ENCODE measurements at regions not wholly inside any gene's neighbourhood (a gene's known extent, or its start where the extent isn't known, plus 50 kb on each side); places are given as distances from the start of the nearest gene placed in this dataset.
A peak's percentile ranks its signal among the peaks of the same experiment; 100 is the strongest.

- no peak for TF ChIP-seq CTCF (conservative IDR thresholded peaks at IDR 0.05; ENCODE audit: control insufficient read depth, insufficient read depth, low read depth, low read length)
- H3K4me3 ChIP-seq (ENCODE audit: control insufficient read depth, low read depth, low read length), result no peak overlapping the region
- peak; percentile 36 for DNase-seq (ENCODE audit: low read depth)
These were observed 77.5 kb upstream of the NPVF start for GRCh38 chr7:25305831-25306230.

- TF ChIP-seq CTCF (conservative IDR thresholded peaks at IDR 0.05; ENCODE audit: control insufficient read depth, insufficient read depth, low read depth, low read length), result no peak
- no peak overlapping the region for H3K4me3 ChIP-seq (ENCODE audit: control insufficient read depth, low read depth, low read length)
- no peak for DNase-seq (ENCODE audit: low read depth)
These were observed 79.3 kb upstream of the NPVF start for GRCh38 chr7:25307624-25308023.

GRCh38 chr7:25308246-25308645 lies 80.0 kb upstream of the NPVF start:
- no peak overlapping the region for H3K4me3 ChIP-seq (ENCODE audit: control insufficient read depth, low read depth, low read length)
- no peak for TF ChIP-seq CTCF (conservative IDR thresholded peaks at IDR 0.05; ENCODE audit: control insufficient read depth, insufficient read depth, low read depth, low read length)
- no peak for DNase-seq (ENCODE audit: low read depth)

GRCh38 chr7:25308906-25309705 lies 80.8 kb upstream of the NPVF start:
- DNase-seq (ENCODE audit: low read depth), result no peak
- no peak for TF ChIP-seq CTCF (conservative IDR thresholded peaks at IDR 0.05; ENCODE audit: control insufficient read depth, insufficient read depth, low read depth, low read length)
- H3K4me3 ChIP-seq (ENCODE audit: control insufficient read depth, low read depth, low read length), result no peak overlapping the region

GRCh38 chr7:25310896-25311295 lies 82.6 kb upstream of the NPVF start:
- DNase-seq (ENCODE audit: low read depth), result no peak
- no peak overlapping the region for H3K4me3 ChIP-seq (ENCODE audit: control insufficient read depth, low read depth, low read length)
- no peak for TF ChIP-seq CTCF (conservative IDR thresholded peaks at IDR 0.05; ENCODE audit: control insufficient read depth, insufficient read depth, low read depth, low read length)

- H3K4me3 ChIP-seq (ENCODE audit: control insufficient read depth, low read depth, low read length), result no peak overlapping the region
- TF ChIP-seq CTCF (conservative IDR thresholded peaks at IDR 0.05; ENCODE audit: control insufficient read depth, insufficient read depth, low read depth, low read length), result no peak
- DNase-seq (ENCODE audit: low read depth), result no peak
These were observed 83.1 kb upstream of the NPVF start for GRCh38 chr7:25311346-25311745.
